ENCODE measurements at regions not wholly inside any gene's neighbourhood (a gene's known extent, or its start where the extent isn't known, plus 50 kb on each side); places are given as distances from the start of the nearest gene placed in this dataset.

- Mint-ChIP-seq H3K27ac (no peak overlapping the region), H3K36me3 (no peaks in the 10 kb centered on the region), H3K27me3 (ENCODE audit: low read depth) (no peaks in the 10 kb centered on the region), H3K4me3 (no peak overlapping the region), H3K4me1 (peaks cover 19% of the 10 kb centered on the region), H3K9me3 (peaks cover 15% of the 10 kb centered on the region)
- CTCF ChIA-PET: no interaction called here
- POLR2A ChIA-PET: no interaction called here
- TF ChIP-seq ZNF219 (CRISPR knock-in tag; IDR thresholded peaks at IDR 0.05; ENCODE audit: borderline replicate concordance) (no peak), ATF2 (CRISPR knock-in tag; IDR thresholded peaks at IDR 0.05; ENCODE audit: borderline replicate concordance, low read depth) (no peak), ATF1 (CRISPR knock-in tag; IDR thresholded peaks at IDR 0.05) (no peak), RORB (CRISPR knock-in tag; IDR thresholded peaks at IDR 0.05) (no peak), ZSCAN18 (CRISPR knock-in tag; IDR thresholded peaks at IDR 0.05) (no peak), SP1 (CRISPR knock-in tag; conservative IDR thresholded peaks at IDR 0.05) (no peak), NFATC4 (CRISPR knock-in tag; IDR thresholded peaks at IDR 0.05) (no peak), IRF1 (CRISPR knock-in tag; IDR thresholded peaks at IDR 0.05) (no peak), STAT6 (CRISPR knock-in tag; conservative IDR thresholded peaks at IDR 0.05; ENCODE audit: low read depth) (no peak), SMAD3 (CRISPR knock-in tag; IDR thresholded peaks at IDR 0.05; ENCODE audit: borderline replicate concordance) (no peak), USF2 (CRISPR knock-in tag; IDR thresholded peaks at IDR 0.05) (no peak)
- no peak for DNase-seq (ENCODE audit: low spot score)
- no peak for ATAC-seq
Observed at GRCh38 chr3:153252963-153253362, 90.9 kb downstream of the RAP2B start.

- H3K4me3 Mint-ChIP-seq: no peak overlapping the region
- POLR2A ChIA-PET: interaction anchor here (0.7 kb wide), 2 partner anchors 38 to 538 kb away, joined by 4 read pairs; no protein-coding TSS in a partner anchor
- ATAC-seq (no peak), DNase-seq (ENCODE audit: low spot score) (no peak)
- H3K4me1 Mint-ChIP-seq: peaks cover 19% of the 10 kb centered on the region
- H3K27ac Mint-ChIP-seq: peak overlapping the region; percentile 69; the same call in 1 of the 2 replicates
- H3K9me3 Mint-ChIP-seq: peaks cover 15% of the 10 kb centered on the region
- CTCF ChIA-PET: interaction anchor here (0.6 to 1.3 kb wide), 4 partner anchors 11 to 387 kb away, joined by 3 to 5 read pairs (median 3); no protein-coding TSS in a partner anchor
- H3K27me3 Mint-ChIP-seq (ENCODE audit: low read depth): no peaks in the 10 kb centered on the region
- no peaks in the 10 kb centered on the region for H3K36me3 Mint-ChIP-seq
- TF ChIP-seq JUN (CRISPR knock-in tag; IDR thresholded peaks at IDR 0.05) (no peak), HMGA2 (CRISPR knock-in tag; IDR thresholded peaks at IDR 0.05) (no peak), ZNF281 (CRISPR knock-in tag; IDR thresholded peaks at IDR 0.05) (no peak), SMAD3 (CRISPR knock-in tag; IDR thresholded peaks at IDR 0.05; ENCODE audit: borderline replicate concordance) (no peak), SOX15 (CRISPR knock-in tag; IDR thresholded peaks at IDR 0.05) (no peak), ZNF416 (CRISPR knock-in tag; IDR thresholded peaks at IDR 0.05) (no peak), FOXP4 (CRISPR knock-in tag; IDR thresholded peaks at IDR 0.05) (no peak), HMGXB4 (CRISPR knock-in tag; IDR thresholded peaks at IDR 0.05) (no peak), TEAD1 (CRISPR knock-in tag; IDR thresholded peaks at IDR 0.05) (no peak), MXD4 (CRISPR knock-in tag; IDR thresholded peaks at IDR 0.05; ENCODE audit: borderline replicate concordance) (no peak), ZNF671 (CRISPR knock-in tag; IDR thresholded peaks at IDR 0.05) (no peak), FOXJ3 (CRISPR knock-in tag; IDR thresholded peaks at IDR 0.05; ENCODE audit: borderline replicate concordance) (no peak)
Observed at GRCh38 chr3:153254361-153254760, 92.3 kb downstream of the RAP2B start.

Data from WTC11 (cell line).